Cardiac septum (tissue), 1 donor: ENCODE measurements at regions not wholly inside any gene's neighbourhood (a gene's known extent, or its start where the extent isn't known, plus 50 kb on each side); places are given as distances from the start of the nearest gene placed in this dataset.

Experiments used
- DNase-seq: peaks from one replicate; pipeline ENCODE4 v3.0.0-alpha.2; 2020; ENCODE audit warnings: low spot score
- intact Hi-C: fragments of 100-400 bp; cut with DNase I; formaldehyde crosslinking; loops from one replicate; pipeline ENCODE4 v1.14.0; 2022
- donor health status: DM: no; HTN: no; CAD: no.

- intact Hi-C loops, result no loop called here
- no peak for DNase-seq
These were observed 52.8 kb upstream of the DHX15 start for GRCh38 chr4:24637173-24637572.

- intact Hi-C loops, result no loop called here
- no peak for DNase-seq
These were observed 54.1 kb upstream of the DHX15 start for GRCh38 chr4:24638396-24638875.

- no peak for DNase-seq
These were observed 55.4 kb upstream of the DHX15 start for GRCh38 chr4:24639714-24640113.

GRCh38 chr4:24640366-24640765 lies 56.0 kb upstream of the DHX15 start:
- DNase-seq, result no peak
- intact Hi-C loops, result no loop called here

More at GRCh38 chr4:24639714-24640113, 55.4 kb upstream of the DHX15 start:
- intact Hi-C loops, result no loop called here

GRCh38 chr4:24642981-24643547 lies 58.7 kb upstream of the DHX15 start:
- intact Hi-C loops, result no loop called here
- DNase-seq, result no peak

GRCh38 chr4:24643774-24644520 lies 59.6 kb upstream of the DHX15 start:
- no peak for DNase-seq
- intact Hi-C loops, result no loop called here

- intact Hi-C loops, result no loop called here
- DNase-seq, result no peak
These were observed 60.8 kb upstream of the DHX15 start for GRCh38 chr4:24644983-24645764.

GRCh38 chr4:24645765-24646550 lies 61.6 kb upstream of the DHX15 start:
- DNase-seq, result no peak
- intact Hi-C loops, result no loop called here

- DNase-seq, result no peak
- intact Hi-C loops, result no loop called here
These were observed 62.6 kb upstream of the DHX15 start for GRCh38 chr4:24646798-24647460.

- intact Hi-C loops, result no loop called here
These were observed 66.7 kb upstream of the DHX15 start for GRCh38 chr4:24650849-24651640.

GRCh38 chr4:24655326-24655725 lies 71.0 kb upstream of the DHX15 start:
- DNase-seq, result no peak
- intact Hi-C loops, result no loop called here

More at GRCh38 chr4:24650849-24651640, 66.7 kb upstream of the DHX15 start:
- no peak for DNase-seq

GRCh38 chr4:24655971-24656370 lies 71.6 kb upstream of the DHX15 start:
- intact Hi-C loops, result no loop called here
- no peak for DNase-seq

- intact Hi-C loops, result no loop called here
- DNase-seq, result no peak
These were observed 72.6 kb upstream of the DHX15 start for GRCh38 chr4:24656906-24657305.

GRCh38 chr4:24657768-24658617 lies 73.6 kb upstream of the DHX15 start:
- intact Hi-C loops, result no loop called here
- DNase-seq, result no peak

GRCh38 chr4:24659241-24659961 lies 75.0 kb upstream of the DHX15 start:
- DNase-seq, result no peak
- intact Hi-C loops, result no loop called here

GRCh38 chr4:24662056-24662455 lies 77.7 kb upstream of the DHX15 start:
- intact Hi-C loops, result no loop called here
- no peak for DNase-seq

- intact Hi-C loops, result no loop called here
- no peak for DNase-seq
These were observed 78.2 kb upstream of the DHX15 start for GRCh38 chr4:24662542-24662941.
